ENCODE measurements at regions not wholly inside any gene's neighbourhood (a gene's known extent, or its start where the extent isn't known, plus 50 kb on each side); places are given as distances from the start of the nearest gene placed in this dataset.

GRCh38 chr20:60815656-60816055, 436.4 kb upstream of the CDH4 start:
- DNase-seq, result no peak

GRCh38 chr20:60816901-60817300, 435.2 kb upstream of the CDH4 start:
- no peak for DNase-seq

DNA sequence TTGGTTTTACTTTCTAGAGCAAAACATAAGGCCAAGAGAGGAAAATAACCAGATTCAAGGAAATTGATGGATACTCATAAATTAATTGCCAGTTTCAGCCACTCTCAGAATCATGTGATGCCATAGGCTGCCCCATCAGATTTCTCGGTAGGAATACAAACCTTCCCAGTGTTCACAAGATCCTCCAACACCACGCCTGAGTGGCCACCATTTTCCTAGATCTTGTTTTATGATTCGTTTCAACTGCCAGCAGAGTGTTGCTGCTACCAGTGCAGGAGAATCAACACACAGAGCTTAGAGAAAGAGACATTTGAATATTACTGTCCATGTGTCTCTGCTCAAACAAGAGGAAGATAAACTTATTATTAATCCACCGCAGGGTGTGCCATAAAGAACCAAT, 434.2 kb upstream of the CDH4 start:
- DNase-seq, result no peak

DNA sequence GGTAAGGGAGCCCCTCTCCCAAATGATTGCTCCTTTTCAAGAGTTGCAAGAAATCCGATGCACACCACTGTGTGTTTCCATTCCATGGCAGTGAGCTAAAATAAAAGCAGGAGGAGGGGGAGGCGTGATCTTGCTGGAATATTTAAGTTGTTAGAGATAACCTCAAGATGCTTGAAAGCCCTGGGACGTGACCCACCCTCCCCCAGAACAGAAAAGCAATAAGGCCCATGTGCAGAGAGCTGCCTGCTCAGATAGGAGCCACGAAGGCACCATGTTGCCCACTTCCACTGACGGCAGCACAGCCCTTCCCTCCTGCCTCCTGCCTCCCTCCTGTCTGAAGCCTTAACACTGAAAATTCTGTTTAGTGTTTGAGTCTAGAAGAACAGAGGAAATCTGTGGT, 432.6 kb upstream of the CDH4 start:
- no peak for DNase-seq

GRCh38 chr20:60820149-60820548, 431.9 kb upstream of the CDH4 start:
- DNase-seq, result no peak

DNA sequence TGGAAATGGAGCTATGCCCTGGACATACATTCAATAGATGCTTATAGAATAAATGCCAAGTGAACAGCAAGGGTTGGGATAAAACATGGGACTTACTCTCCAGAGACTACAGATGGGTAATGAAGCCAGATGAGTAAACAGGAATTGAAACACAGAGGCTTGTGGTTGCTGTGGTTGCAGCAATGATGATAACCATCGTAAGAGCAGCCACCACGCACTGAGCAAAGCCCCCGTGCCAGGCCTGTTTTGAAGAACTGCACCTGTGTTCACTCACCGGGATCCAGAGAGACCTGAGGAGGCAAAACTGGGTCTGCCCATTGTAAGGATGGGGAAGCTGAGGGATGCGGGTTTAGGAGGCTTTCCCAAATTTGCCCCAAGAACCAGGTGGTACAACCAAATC, 431.1 kb upstream of the CDH4 start:
- DNase-seq, result no peak

GRCh38 chr20:60822699-60823607, 429.1 kb upstream of the CDH4 start:
- DNase-seq, result no peak

DNA sequence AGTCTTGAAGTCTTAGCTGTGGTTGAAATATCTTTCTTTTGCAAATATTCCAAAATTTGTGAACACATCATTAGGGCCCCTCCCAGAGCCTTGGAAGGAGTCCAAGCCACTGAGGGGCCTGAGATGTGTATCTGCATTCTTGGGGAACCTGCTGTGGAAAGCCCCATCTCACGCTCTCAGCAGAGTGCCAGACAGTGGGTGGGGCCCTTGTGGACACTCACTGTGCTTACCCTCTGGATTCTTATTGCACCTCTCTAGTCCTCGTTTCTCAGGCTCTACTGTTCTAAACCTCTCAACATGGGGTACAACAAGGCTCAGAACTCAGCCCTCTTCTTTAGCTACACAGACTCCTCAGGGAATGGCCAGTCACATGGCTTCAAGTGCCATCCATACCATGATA, 416.2 kb upstream of the CDH4 start:
- DNase-seq, result no peak

GRCh38 chr20:60837173-60837770, 414.8 kb upstream of the CDH4 start:
- no peak for DNase-seq

GRCh38 chr20:60838297-60838696, 413.8 kb upstream of the CDH4 start:
- no peak for DNase-seq

- DNase-seq, result no peak
Observed at GRCh38 chr20:60840971-60841370, 411.1 kb upstream of the CDH4 start.

- no peak for DNase-seq
Observed at GRCh38 chr20:60845146-60845545, 406.9 kb upstream of the CDH4 start.

GRCh38 chr20:60851826-60852704, 400.0 kb upstream of the CDH4 start:
- no peak for DNase-seq

DNA sequence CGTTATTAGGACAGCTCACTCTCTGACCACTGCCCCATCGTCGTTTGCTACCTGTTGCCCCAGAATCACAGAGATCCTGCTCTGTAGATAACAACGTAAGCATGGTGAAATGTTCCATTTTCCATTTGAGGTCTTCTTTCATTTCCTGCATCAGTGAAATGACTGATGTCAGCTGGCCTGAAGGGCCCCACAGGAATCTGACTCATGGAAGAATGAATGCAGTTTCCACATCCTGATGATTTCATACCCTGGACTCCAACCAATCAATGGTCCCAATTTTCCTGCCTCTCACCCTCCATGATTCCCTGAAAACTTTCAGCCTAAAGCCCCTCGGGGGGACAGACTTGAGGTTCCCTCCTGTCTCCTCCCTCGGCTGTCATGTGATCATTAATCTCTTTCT, 394.4 kb upstream of the CDH4 start:
- DNase-seq, result no peak

DNA sequence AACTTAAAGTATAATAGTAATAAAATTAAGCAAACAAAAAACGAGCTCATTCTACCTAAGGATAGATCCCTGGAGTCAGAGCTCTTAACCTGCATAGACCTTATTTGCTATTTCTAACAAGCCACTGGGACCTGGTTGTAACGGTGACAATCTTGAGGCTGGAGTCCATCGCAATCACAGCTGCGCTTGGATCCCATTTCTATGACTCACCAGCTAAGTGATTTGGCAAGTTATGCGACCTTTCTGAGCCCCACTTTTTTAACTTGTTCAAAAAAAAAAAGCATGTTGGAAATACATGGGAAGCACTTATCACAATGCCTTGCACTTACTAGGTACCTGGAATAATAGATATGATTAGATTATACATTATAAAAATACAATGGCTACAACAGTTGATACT, 389.5 kb upstream of the CDH4 start:
- no peak for DNase-seq

GRCh38 chr20:60863548-60863947, 388.5 kb upstream of the CDH4 start:
- no peak for DNase-seq

DNA sequence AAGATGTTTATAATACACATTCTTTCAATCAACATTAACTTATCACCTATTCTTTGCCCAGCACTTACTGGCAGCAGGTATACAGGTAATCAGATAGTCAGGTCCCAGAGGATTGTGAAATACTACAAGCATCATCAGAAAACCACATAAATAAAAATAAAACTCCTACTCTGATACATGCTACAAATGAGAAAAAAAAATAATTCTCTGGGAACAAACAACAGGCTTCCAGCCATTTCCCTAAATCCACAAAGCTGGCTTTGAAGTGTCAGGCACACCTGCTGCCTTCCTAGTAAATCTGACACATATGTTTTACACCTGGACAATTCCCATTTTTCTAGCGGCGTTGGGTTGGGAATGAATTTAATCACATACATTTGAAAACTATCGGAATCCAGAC, 384.5 kb upstream of the CDH4 start:
- DNase-seq, result no peak

- no peak for DNase-seq
Observed at GRCh38 chr20:60868316-60868891, 383.7 kb upstream of the CDH4 start.

DNA sequence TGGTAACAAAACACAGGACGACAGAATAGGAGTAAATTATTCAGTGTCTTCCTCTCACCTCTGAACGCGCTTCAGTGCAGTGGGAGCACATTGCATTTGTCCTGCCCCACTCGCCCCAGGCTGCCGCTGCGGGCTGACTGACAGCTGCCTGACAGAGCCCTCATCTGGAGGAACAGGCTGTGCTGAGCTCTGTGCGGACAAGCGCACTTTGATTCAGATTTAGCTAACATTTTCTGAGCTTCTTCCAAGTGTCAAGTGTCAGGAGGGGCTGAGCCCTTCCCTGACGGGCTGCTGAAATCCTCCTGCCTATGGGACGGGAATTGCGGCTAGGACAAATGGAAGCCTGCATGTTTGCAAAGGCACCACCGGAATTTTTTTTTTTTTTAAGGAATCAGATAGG, 383.0 kb upstream of the CDH4 start:
- no peak for DNase-seq

- no peak for DNase-seq
Observed at GRCh38 chr20:60869625-60870024, 382.4 kb upstream of the CDH4 start.

GRCh38 chr20:60870040-60870439, 382.0 kb upstream of the CDH4 start:
- DNase-seq, result no peak

- no peak for DNase-seq
Observed at GRCh38 chr20:60872224-60872623, 379.8 kb upstream of the CDH4 start.
